H1 (cell line): ENCODE measurements at regions not wholly inside any gene's neighbourhood (a gene's known extent, or its start where the extent isn't known, plus 50 kb on each side); places are given as distances from the start of the nearest gene placed in this dataset.

Experiments
- BACH1 ChIP-seq: IDR thresholded peaks from 2 replicates; pipeline ENCODE4 v1.6.1; 2012; ENCODE audit warnings: low read length, improper control_type of control experiment
- BRCA1 ChIP-seq: IDR thresholded peaks from 2 replicates; pipeline ENCODE4 v1.6.1; 2012; ENCODE audit warnings: low read depth, low read length, improper control_type of control experiment
- CBX8 ChIP-seq: fragments of 300-800, 300-1000 bp; sonication (generic); IDR thresholded peaks from 2 replicates; pipeline ENCODE4 v1.7.1; 2016; ENCODE audit warnings: low read depth, low read length, borderline replicate concordance
- CEBPB ChIP-seq: IDR thresholded peaks from 2 replicates; pipeline ENCODE4 v1.6.1; 2012; ENCODE audit warnings: low read depth, low read length
- JUN ChIP-seq: IDR thresholded peaks from 2 replicates; pipeline ENCODE4 v1.6.1; 2011; ENCODE audit warnings: low read depth, mild to moderate bottlenecking, improper control_type of control experiment, low read length
- RAD21 ChIP-seq, 2 experiments: IDR thresholded peaks in 1 of 2; conservative IDR thresholded peaks in 1 of 2; 2 replicates each; pipeline ENCODE4 v1.6.1; 2011; ENCODE audit warnings: low read depth in 2 of 2, low read length in 2 of 2, improper control_type of control experiment in 1 of 2, inconsistent platforms in 1 of 2, mild to moderate bottlenecking in 1 of 2, moderate library complexity in 1 of 2
- RBBP5 ChIP-seq: IDR thresholded peaks from 2 replicates; pipeline ENCODE4 v1.7.1; 2012; ENCODE audit warnings: low read depth, mild to moderate bottlenecking, inconsistent platforms, low read length, moderate library complexity, borderline replicate concordance
- SIRT6 ChIP-seq: IDR thresholded peaks from one replicate; pipeline ENCODE4 v1.7.1; 2012; ENCODE audit warnings: low read length, inconsistent platforms
- SP4 ChIP-seq: IDR thresholded peaks from 2 replicates; pipeline ENCODE4 v1.6.1; 2012; ENCODE audit warnings: low read length, inconsistent platforms
- TAF7 ChIP-seq: optimal IDR thresholded peaks from 2 replicates; pipeline ENCODE3; 2011; ENCODE audit warnings: low read depth, mild to moderate bottlenecking, inconsistent platforms, low read length, moderate library complexity, borderline replicate concordance
- TF ChIP-seq, protein P1 (sequence below): fragments of 300-600 bp; sonication (generic); IDR thresholded peaks from 2 replicates; pipeline ENCODE4 v1.7.1; 2012; ENCODE audit warnings: low read length, moderate library complexity, mild to moderate bottlenecking, inconsistent platforms; ENCODE audit not compliant: insufficient replicate concordance

DNA sequence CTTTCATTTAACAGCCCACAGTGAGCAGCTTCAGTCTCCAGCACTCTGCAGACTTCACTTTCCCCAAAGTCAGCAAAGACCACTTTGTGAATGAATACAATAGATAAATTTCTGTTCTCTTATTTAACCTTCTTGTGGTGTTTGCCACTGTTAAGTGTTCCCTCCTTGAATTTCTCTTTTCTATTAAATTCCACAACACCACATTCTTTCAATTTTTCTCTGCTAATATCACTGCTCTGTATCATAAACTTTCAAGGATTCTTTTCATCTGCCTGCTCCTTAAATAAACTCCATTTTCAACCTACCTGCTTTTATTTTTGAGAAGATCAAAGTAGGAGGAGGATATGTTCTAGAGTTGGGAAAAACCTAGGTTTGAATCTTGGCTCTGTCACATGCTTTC is 739.5 kb upstream of the GRAMD2B start (continued):
- TF ChIP-seq, protein P1, sequence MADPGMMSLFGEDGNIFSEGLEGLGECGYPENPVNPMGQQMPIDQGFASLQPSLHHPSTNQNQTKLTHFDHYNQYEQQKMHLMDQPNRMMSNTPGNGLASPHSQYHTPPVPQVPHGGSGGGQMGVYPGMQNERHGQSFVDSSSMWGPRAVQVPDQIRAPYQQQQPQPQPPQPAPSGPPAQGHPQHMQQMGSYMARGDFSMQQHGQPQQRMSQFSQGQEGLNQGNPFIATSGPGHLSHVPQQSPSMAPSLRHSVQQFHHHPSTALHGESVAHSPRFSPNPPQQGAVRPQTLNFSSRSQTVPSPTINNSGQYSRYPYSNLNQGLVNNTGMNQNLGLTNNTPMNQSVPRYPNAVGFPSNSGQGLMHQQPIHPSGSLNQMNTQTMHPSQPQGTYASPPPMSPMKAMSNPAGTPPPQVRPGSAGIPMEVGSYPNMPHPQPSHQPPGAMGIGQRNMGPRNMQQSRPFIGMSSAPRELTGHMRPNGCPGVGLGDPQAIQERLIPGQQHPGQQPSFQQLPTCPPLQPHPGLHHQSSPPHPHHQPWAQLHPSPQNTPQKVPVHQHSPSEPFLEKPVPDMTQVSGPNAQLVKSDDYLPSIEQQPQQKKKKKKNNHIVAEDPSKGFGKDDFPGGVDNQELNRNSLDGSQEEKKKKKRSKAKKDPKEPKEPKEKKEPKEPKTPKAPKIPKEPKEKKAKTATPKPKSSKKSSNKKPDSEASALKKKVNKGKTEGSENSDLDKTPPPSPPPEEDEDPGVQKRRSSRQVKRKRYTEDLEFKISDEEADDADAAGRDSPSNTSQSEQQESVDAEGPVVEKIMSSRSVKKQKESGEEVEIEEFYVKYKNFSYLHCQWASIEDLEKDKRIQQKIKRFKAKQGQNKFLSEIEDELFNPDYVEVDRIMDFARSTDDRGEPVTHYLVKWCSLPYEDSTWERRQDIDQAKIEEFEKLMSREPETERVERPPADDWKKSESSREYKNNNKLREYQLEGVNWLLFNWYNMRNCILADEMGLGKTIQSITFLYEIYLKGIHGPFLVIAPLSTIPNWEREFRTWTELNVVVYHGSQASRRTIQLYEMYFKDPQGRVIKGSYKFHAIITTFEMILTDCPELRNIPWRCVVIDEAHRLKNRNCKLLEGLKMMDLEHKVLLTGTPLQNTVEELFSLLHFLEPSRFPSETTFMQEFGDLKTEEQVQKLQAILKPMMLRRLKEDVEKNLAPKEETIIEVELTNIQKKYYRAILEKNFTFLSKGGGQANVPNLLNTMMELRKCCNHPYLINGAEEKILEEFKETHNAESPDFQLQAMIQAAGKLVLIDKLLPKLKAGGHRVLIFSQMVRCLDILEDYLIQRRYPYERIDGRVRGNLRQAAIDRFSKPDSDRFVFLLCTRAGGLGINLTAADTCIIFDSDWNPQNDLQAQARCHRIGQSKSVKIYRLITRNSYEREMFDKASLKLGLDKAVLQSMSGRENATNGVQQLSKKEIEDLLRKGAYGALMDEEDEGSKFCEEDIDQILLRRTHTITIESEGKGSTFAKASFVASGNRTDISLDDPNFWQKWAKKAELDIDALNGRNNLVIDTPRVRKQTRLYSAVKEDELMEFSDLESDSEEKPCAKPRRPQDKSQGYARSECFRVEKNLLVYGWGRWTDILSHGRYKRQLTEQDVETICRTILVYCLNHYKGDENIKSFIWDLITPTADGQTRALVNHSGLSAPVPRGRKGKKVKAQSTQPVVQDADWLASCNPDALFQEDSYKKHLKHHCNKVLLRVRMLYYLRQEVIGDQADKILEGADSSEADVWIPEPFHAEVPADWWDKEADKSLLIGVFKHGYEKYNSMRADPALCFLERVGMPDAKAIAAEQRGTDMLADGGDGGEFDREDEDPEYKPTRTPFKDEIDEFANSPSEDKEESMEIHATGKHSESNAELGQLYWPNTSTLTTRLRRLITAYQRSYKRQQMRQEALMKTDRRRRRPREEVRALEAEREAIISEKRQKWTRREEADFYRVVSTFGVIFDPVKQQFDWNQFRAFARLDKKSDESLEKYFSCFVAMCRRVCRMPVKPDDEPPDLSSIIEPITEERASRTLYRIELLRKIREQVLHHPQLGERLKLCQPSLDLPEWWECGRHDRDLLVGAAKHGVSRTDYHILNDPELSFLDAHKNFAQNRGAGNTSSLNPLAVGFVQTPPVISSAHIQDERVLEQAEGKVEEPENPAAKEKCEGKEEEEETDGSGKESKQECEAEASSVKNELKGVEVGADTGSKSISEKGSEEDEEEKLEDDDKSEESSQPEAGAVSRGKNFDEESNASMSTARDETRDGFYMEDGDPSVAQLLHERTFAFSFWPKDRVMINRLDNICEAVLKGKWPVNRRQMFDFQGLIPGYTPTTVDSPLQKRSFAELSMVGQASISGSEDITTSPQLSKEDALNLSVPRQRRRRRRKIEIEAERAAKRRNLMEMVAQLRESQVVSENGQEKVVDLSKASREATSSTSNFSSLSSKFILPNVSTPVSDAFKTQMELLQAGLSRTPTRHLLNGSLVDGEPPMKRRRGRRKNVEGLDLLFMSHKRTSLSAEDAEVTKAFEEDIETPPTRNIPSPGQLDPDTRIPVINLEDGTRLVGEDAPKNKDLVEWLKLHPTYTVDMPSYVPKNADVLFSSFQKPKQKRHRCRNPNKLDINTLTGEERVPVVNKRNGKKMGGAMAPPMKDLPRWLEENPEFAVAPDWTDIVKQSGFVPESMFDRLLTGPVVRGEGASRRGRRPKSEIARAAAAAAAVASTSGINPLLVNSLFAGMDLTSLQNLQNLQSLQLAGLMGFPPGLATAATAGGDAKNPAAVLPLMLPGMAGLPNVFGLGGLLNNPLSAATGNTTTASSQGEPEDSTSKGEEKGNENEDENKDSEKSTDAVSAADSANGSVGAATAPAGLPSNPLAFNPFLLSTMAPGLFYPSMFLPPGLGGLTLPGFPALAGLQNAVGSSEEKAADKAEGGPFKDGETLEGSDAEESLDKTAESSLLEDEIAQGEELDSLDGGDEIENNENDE = no peak
- TF ChIP-seq JUN (no peak), RBBP5 (no peak), RAD21 (IDR thresholded peaks at IDR 0.05 in 1 of 2, conservative IDR thresholded peaks at IDR 0.05 in 1 of 2; ENCODE audit: low read depth in 2 of 2, low read length in 2 of 2) (no peak), CEBPB (no peak), BRCA1 (no peak), SP4 (no peak), SIRT6 (no peak), BACH1 (no peak), TAF7 (no peak), CBX8 (no peak)
